ENCODE measurements at regions not wholly inside any gene's neighbourhood (a gene's known extent, or its start where the extent isn't known, plus 50 kb on each side); places are given as distances from the start of the nearest gene placed in this dataset.
A peak's percentile ranks its signal among the peaks of the same experiment; 100 is the strongest.

GRCh38 chr9:69955536-69956355 lies 87.9 kb upstream of the MAMDC2 start:
- no peak for DNase-seq (ENCODE audit: low read depth in 2 of 2)

- DNase-seq (ENCODE audit: low read depth in 2 of 2), result no peak
Measured at GRCh38 chr9:69961843-69962242, 81.8 kb upstream of the MAMDC2 start.

GRCh38 chr9:69963803-69964202 lies 79.8 kb upstream of the MAMDC2 start:
- no peak for DNase-seq (ENCODE audit: low read depth in 2 of 2)

GRCh38 chr9:69964446-69964845 lies 79.2 kb upstream of the MAMDC2 start:
- no peak for DNase-seq (ENCODE audit: low read depth in 2 of 2)

- DNase-seq (ENCODE audit: low read depth in 2 of 2), result no peak
Measured at GRCh38 chr9:69965416-69966145, 78.1 kb upstream of the MAMDC2 start.

GRCh38 chr9:69967344-69967743 lies 76.3 kb upstream of the MAMDC2 start:
- no peak for DNase-seq (ENCODE audit: low read depth in 2 of 2)

GRCh38 chr9:69970001-69970533 lies 73.6 kb upstream of the MAMDC2 start:
- peak in 1 of 2 donors; percentile 14 for DNase-seq (ENCODE audit: low read depth in 2 of 2)

GRCh38 chr9:69971643-69972449 lies 71.8 kb upstream of the MAMDC2 start:
- peak; percentile 68 to 73 for DNase-seq (ENCODE audit: low read depth in 2 of 2)

GRCh38 chr9:69975681-69976080 lies 68.0 kb upstream of the MAMDC2 start:
- DNase-seq (ENCODE audit: low read depth in 2 of 2), result peak in 1 of 2 donors; percentile 21

GRCh38 chr9:69976152-69976551 lies 67.5 kb upstream of the MAMDC2 start:
- peak in 1 of 2 donors; percentile 95 for DNase-seq (ENCODE audit: low read depth in 2 of 2)

GRCh38 chr9:69980041-69980440 lies 63.6 kb upstream of the MAMDC2 start:
- DNase-seq (ENCODE audit: low read depth in 2 of 2), result no peak

- DNase-seq (ENCODE audit: low read depth in 2 of 2), result no peak
Measured at GRCh38 chr9:69980591-69980990, 63.1 kb upstream of the MAMDC2 start.

- DNase-seq (ENCODE audit: low read depth in 2 of 2), result peak in 1 of 2 donors; percentile 77
Measured at GRCh38 chr9:69981686-69982445, 61.8 kb upstream of the MAMDC2 start.

- no peak for DNase-seq (ENCODE audit: low read depth in 2 of 2)
Measured at GRCh38 chr9:69984831-69985230, 58.8 kb upstream of the MAMDC2 start.

- DNase-seq (ENCODE audit: low read depth in 2 of 2), result peak in 1 of 2 donors; percentile 2
Measured at GRCh38 chr9:69985971-69986370, 57.7 kb upstream of the MAMDC2 start.

- no peak for DNase-seq (ENCODE audit: low read depth in 2 of 2)
Measured at GRCh38 chr9:69986970-69987369, 56.7 kb upstream of the MAMDC2 start.

- no peak for DNase-seq (ENCODE audit: low read depth in 2 of 2)
Measured at GRCh38 chr9:69987457-69987856, 56.2 kb upstream of the MAMDC2 start.

- DNase-seq (ENCODE audit: low read depth in 2 of 2), result no peak
Measured at GRCh38 chr9:69993110-69993509, 50.5 kb upstream of the MAMDC2 start.

All from lung microvascular endothelial cell (primary cell).